Ascending aorta (tissue), 2 donors: ENCODE measurements at regions not wholly inside any gene's neighbourhood (a gene's known extent, or its start where the extent isn't known, plus 50 kb on each side); places are given as distances from the start of the nearest gene placed in this dataset.

Experiments
- DNase-seq, 2 donors: peaks; one replicate each; pipeline ENCODE4 v3.0.0-alpha.2; 2019; ENCODE audit warnings: low spot score in 2 of 2
- H3K27ac ChIP-seq, 2 donors: fragments of 200-600 bp; sonication (generic); one replicate each; pipeline ENCODE4 v1.5.1; 2016 to 2017; ENCODE audit warnings: mild to moderate bottlenecking in 1 of 2
- H3K27me3 ChIP-seq: fragments of 200-600 bp; sonication (generic); one replicate; pipeline ENCODE4 v1.5.1; 2017
- H3K36me3 ChIP-seq, 2 donors: fragments of 200-600 bp; sonication (generic); one replicate each; pipeline ENCODE4 v1.5.1; 2016
- H3K4me1 ChIP-seq, 2 donors: fragments of 200-600 bp; sonication (generic); one replicate each; pipeline ENCODE4 v1.5.1; 2016 to 2017; ENCODE audit warnings: mild to moderate bottlenecking in 1 of 2
- H3K4me3 ChIP-seq, 2 donors: fragments of 200-600 bp; sonication (generic); one replicate each; pipeline ENCODE4 v1.5.1; 2016 to 2017; ENCODE audit warnings: mild to moderate bottlenecking in 1 of 2
- H3K9me3 ChIP-seq, 2 donors: fragments of 200-600 bp; sonication (generic); one replicate each; pipeline ENCODE4 v1.5.1; 2016
- intact Hi-C: fragments of 100-400 bp; cut with DNase I; formaldehyde crosslinking; loops from one replicate; pipeline ENCODE4 v1.15.1; 2023
- TF ChIP-seq, protein P1 (sequence below), 3 experiments: fragments of 200-600 bp in 2 of 3; fragments of 450-650 bp in 1 of 3; sonication (generic) in 2 of 3; IDR thresholded peaks; one replicate each; pipeline ENCODE4 v1.5.1; 2016 to 2019; ENCODE audit warnings: antibody characterized with exemption in 3 of 3, mild to moderate bottlenecking in 1 of 3, moderate library complexity in 1 of 3

DNA sequence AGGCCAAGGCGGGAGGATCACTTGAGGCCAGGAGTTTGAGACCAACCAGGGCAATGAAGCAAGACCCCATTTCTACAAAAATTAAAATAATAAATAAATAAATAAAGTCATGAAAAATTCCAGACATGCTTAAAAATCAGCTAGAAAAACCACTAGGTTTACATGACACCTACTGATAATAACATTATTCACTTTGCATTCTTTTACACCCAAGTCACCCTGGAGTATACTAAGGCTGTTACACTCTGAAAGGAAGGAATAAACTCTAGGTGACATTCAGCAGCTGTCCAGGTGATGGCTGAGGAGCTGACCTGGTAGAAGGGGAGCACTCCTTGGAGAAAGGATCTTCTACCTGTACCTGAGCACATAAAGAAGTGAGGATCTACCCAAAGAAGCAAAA is 179.2 kb downstream of the ZNF281 start:
- H3K9me3 ChIP-seq: no peaks in the 10 kb centered on the region
- DNase-seq: no peak
- no peaks in the 10 kb centered on the region for H3K27me3 ChIP-seq
- TF ChIP-seq, protein P1, sequence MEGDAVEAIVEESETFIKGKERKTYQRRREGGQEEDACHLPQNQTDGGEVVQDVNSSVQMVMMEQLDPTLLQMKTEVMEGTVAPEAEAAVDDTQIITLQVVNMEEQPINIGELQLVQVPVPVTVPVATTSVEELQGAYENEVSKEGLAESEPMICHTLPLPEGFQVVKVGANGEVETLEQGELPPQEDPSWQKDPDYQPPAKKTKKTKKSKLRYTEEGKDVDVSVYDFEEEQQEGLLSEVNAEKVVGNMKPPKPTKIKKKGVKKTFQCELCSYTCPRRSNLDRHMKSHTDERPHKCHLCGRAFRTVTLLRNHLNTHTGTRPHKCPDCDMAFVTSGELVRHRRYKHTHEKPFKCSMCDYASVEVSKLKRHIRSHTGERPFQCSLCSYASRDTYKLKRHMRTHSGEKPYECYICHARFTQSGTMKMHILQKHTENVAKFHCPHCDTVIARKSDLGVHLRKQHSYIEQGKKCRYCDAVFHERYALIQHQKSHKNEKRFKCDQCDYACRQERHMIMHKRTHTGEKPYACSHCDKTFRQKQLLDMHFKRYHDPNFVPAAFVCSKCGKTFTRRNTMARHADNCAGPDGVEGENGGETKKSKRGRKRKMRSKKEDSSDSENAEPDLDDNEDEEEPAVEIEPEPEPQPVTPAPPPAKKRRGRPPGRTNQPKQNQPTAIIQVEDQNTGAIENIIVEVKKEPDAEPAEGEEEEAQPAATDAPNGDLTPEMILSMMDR (IDR thresholded peaks at IDR 0.05): no peak
- no peaks in the 10 kb centered on the region for H3K4me1 ChIP-seq
- intact Hi-C loops: no loop called here
- no peak overlapping the region for H3K27ac ChIP-seq
- no peaks in the 10 kb centered on the region for H3K36me3 ChIP-seq
- no peak overlapping the region for H3K4me3 ChIP-seq

DNA sequence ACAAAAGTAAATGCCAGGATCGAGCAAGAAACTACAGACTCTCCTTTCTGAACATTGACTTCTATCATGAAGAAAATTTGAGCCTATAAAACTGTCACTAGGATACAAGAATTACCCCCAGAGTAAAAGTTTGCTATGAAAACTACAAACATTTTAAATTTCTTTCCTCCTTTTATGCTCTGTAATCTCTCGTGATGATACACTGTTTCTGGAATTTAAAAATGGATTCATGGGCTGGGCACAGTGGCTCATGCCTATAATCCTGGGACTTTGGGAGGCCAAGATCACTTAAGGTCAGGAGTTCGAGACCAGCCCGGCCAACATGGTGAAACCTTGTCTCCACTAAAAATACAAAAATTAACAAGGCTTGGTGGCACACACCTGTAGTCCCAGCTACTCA is 181.3 kb downstream of the ZNF281 start:
- no peak for DNase-seq
- intact Hi-C loops: no loop called here
- Histone ChIP-seq H3K9me3 (no peaks in the 10 kb centered on the region), H3K36me3 (no peaks in the 10 kb centered on the region), H3K4me3 (no peak overlapping the region), H3K27me3 (no peaks in the 10 kb centered on the region), H3K4me1 (no peaks in the 10 kb centered on the region), H3K27ac (no peak overlapping the region)
- TF ChIP-seq, protein P1 (IDR thresholded peaks at IDR 0.05): no peak

DNA sequence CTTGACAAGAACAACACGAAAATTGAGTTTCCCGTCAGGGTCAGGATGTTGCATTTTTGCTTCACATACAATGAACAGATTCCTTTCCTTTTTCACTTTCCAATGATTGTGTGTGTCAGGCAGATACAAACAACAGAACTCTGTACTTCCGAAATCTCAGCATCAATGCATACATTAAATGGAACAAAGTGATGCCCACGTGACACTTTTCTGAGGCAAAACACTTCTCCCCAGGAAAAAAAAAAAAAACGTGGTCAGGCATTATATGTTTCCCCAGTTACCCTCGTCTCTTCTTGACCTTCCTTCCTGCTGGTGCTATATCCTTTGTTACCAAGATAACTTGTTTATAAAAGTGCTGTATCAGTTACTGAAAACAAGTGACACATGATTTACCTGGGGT is 181.8 kb downstream of the ZNF281 start:
- H3K27ac ChIP-seq: no peak overlapping the region
- TF ChIP-seq, protein P1 (IDR thresholded peaks at IDR 0.05): no peak
- intact Hi-C loops: no loop called here

More for the DNA sequence above, 181.8 kb downstream of the ZNF281 start:
- no peak for DNase-seq
- no peaks in the 10 kb centered on the region for H3K4me1 ChIP-seq
- no peaks in the 10 kb centered on the region for H3K36me3 ChIP-seq
- no peaks in the 10 kb centered on the region for H3K27me3 ChIP-seq
- no peak overlapping the region for H3K4me3 ChIP-seq
- no peaks in the 10 kb centered on the region for H3K9me3 ChIP-seq
